GM04504 (cell line): ENCODE measurements at regions not wholly inside any gene's neighbourhood (a gene's known extent, or its start where the extent isn't known, plus 50 kb on each side); places are given as distances from the start of the nearest gene placed in this dataset.

Experiments used
- DNase-seq: peaks from one replicate; pipeline ENCODE4 v3.0.0-alpha.2; 2012; ENCODE audit warnings: low read depth

- no peak for DNase-seq
Measured at GRCh38 chr10:111989136-111989911, 194.2 kb downstream of the GPAM start.

GRCh38 chr10:111990734-111991133 lies 192.8 kb downstream of the GPAM start:
- no peak for DNase-seq

- no peak for DNase-seq
Measured at GRCh38 chr10:111993321-111993720, 190.2 kb downstream of the GPAM start.

GRCh38 chr10:111993872-111994426 lies 189.6 kb downstream of the GPAM start:
- DNase-seq: no peak

GRCh38 chr10:111996103-111996502 lies 187.5 kb downstream of the GPAM start:
- DNase-seq: no peak

- no peak for DNase-seq
Measured at GRCh38 chr10:111998728-111999127, 184.8 kb downstream of the GPAM start.

- DNase-seq: no peak
Measured at GRCh38 chr10:111999205-111999914, 184.2 kb downstream of the GPAM start.

GRCh38 chr10:111999915-112000302 lies 183.7 kb downstream of the GPAM start:
- no peak for DNase-seq

GRCh38 chr10:112000466-112000865 lies 183.1 kb downstream of the GPAM start:
- peak; percentile 17 for DNase-seq

GRCh38 chr10:112002206-112002605 lies 181.4 kb downstream of the GPAM start:
- no peak for DNase-seq

GRCh38 chr10:112004075-112004474 lies 179.5 kb downstream of the GPAM start:
- DNase-seq: no peak

- no peak for DNase-seq
Measured at GRCh38 chr10:112005044-112005443, 178.5 kb downstream of the GPAM start.

GRCh38 chr10:112006407-112006806 lies 177.2 kb downstream of the GPAM start:
- no peak for DNase-seq

- DNase-seq: no peak
Measured at GRCh38 chr10:112006831-112007230, 176.7 kb downstream of the GPAM start.

- no peak for DNase-seq
Measured at GRCh38 chr10:112022196-112022595, 161.4 kb downstream of the GPAM start.

GRCh38 chr10:112024079-112024478 lies 159.5 kb downstream of the GPAM start:
- no peak for DNase-seq

GRCh38 chr10:112025228-112025627 lies 158.3 kb downstream of the GPAM start:
- no peak for DNase-seq

GRCh38 chr10:112026438-112026837 lies 157.1 kb downstream of the GPAM start:
- DNase-seq: no peak

- DNase-seq: no peak
Measured at GRCh38 chr10:112027731-112028280, 155.8 kb downstream of the GPAM start.

- DNase-seq: no peak
Measured at GRCh38 chr10:112030431-112030830, 153.1 kb downstream of the GPAM start.

GRCh38 chr10:112039823-112040222 lies 143.7 kb downstream of the GPAM start:
- DNase-seq: no peak

GRCh38 chr10:112040696-112041095 lies 142.9 kb downstream of the GPAM start:
- DNase-seq: no peak

GRCh38 chr10:112045938-112046337 lies 137.6 kb downstream of the GPAM start:
- DNase-seq: no peak
